Amygdala (tissue), 56 donors: ENCODE measurements at regions not wholly inside any gene's neighbourhood (a gene's known extent, or its start where the extent isn't known, plus 50 kb on each side); places are given as distances from the start of the nearest gene placed in this dataset.
"Not testable (repeated sequence)": the region's sequence is repeated elsewhere in the genome, so short reads cannot be mapped to it uniquely, and the experiment has no call there.

Experiments used
- DNase-seq, 56 donors: peaks; one replicate each; lab custom pipeline; 2025; lab: John Stamatoyannopoulos, UW

- DNase-seq: no peak
Observed at GRCh38 chr2:215863687-215864086, 149.7 kb downstream of the MREG start.

- no peak for DNase-seq
Observed at GRCh38 chr2:215862351-215862771, 151.0 kb downstream of the MREG start.

- no peak for DNase-seq
Observed at GRCh38 chr2:215861607-215862350, 151.6 kb downstream of the MREG start.

- DNase-seq: no peak
Observed at GRCh38 chr2:215856080-215856479, 157.3 kb downstream of the MREG start.

- DNase-seq: not testable (repeated sequence)
Observed at GRCh38 chr2:215855308-215855707, 158.0 kb downstream of the MREG start.

- no peak for DNase-seq
Observed at GRCh38 chr2:215854008-215854407, 159.3 kb downstream of the MREG start.

GRCh38 chr2:215851696-215852095 is 161.7 kb downstream of the MREG start:
- no peak for DNase-seq

- DNase-seq: no peak
Observed at GRCh38 chr2:215851082-215851481, 162.3 kb downstream of the MREG start.

- no peak for DNase-seq
Observed at GRCh38 chr2:215850380-215850779, 163.0 kb downstream of the MREG start.

- no peak for DNase-seq
Observed at GRCh38 chr2:215849771-215850170, 163.6 kb downstream of the MREG start.

- DNase-seq: no peak
Observed at GRCh38 chr2:215848698-215849097, 164.7 kb downstream of the MREG start.

GRCh38 chr2:215848146-215848545 is 165.2 kb downstream of the MREG start:
- DNase-seq: no peak

GRCh38 chr2:215847718-215848117 is 165.6 kb downstream of the MREG start:
- no peak for DNase-seq

- DNase-seq: no peak
Observed at GRCh38 chr2:215847056-215847455, 166.3 kb downstream of the MREG start.

GRCh38 chr2:215845839-215846586 is 167.3 kb downstream of the MREG start:
- DNase-seq: no peak

GRCh38 chr2:215843579-215843978 is 169.8 kb downstream of the MREG start:
- DNase-seq: peak in 3 of 56 donors; percentile 2 to 14 (median 5)

- DNase-seq: no peak
Observed at GRCh38 chr2:215841175-215841816, 172.1 kb downstream of the MREG start.

GRCh38 chr2:215839816-215840215 is 173.5 kb downstream of the MREG start:
- DNase-seq: no peak

GRCh38 chr2:215839309-215839708 is 174.0 kb downstream of the MREG start:
- DNase-seq: no peak

GRCh38 chr2:215836881-215837280 is 176.5 kb downstream of the MREG start:
- DNase-seq: no peak

GRCh38 chr2:215835657-215836056 is 177.7 kb downstream of the MREG start:
- DNase-seq: no peak
